H9 (cell line): ENCODE measurements at regions not wholly inside any gene's neighbourhood (a gene's known extent, or its start where the extent isn't known, plus 50 kb on each side); places are given as distances from the start of the nearest gene placed in this dataset.

Experiments used
- DNase-seq: peaks from one replicate; pipeline ENCODE4 v3.0.0-alpha.2; 2017
- H2AFZ ChIP-seq: one replicate; pipeline ENCODE4 v1.6.1; 2013; ENCODE audit warnings: mild to moderate bottlenecking, low read length, control low read depth, moderate library complexity
- H2AK5ac ChIP-seq: 2 replicates; pipeline ENCODE4 v1.6.1; 2013; ENCODE audit warnings: low read length, control low read depth, mixed read lengths; ENCODE audit not compliant: insufficient read length
- H2BK120ac ChIP-seq: one replicate; pipeline ENCODE4 v1.6.1; 2013; ENCODE audit warnings: low read depth, mild to moderate bottlenecking, low read length, control low read depth, inconsistent platforms; ENCODE audit not compliant: poor library complexity, severe bottlenecking
- H2BK12ac ChIP-seq: 2 replicates; pipeline ENCODE4 v1.6.1; 2013; ENCODE audit warnings: low read length, control low read depth, mixed read lengths, low read depth; ENCODE audit not compliant: insufficient read length
- H2BK15ac ChIP-seq: 2 replicates; pipeline ENCODE4 v1.6.1; 2013; ENCODE audit warnings: low read depth, low read length, control low read depth
- H2BK20ac ChIP-seq: one replicate; pipeline ENCODE4 v1.6.1; 2013; ENCODE audit warnings: low read depth, mild to moderate bottlenecking, low read length, control low read depth, inconsistent platforms; ENCODE audit not compliant: poor library complexity, severe bottlenecking
- H2BK5ac ChIP-seq: 2 replicates; pipeline ENCODE4 v1.6.1; 2013; ENCODE audit warnings: low read length, control low read depth, mixed read lengths; ENCODE audit not compliant: insufficient read length
- H3K14ac ChIP-seq: 2 replicates; pipeline ENCODE4 v1.6.1; 2013; ENCODE audit warnings: low read length, control low read depth; ENCODE audit not compliant: insufficient read depth
- H3K18ac ChIP-seq: 2 replicates; pipeline ENCODE4 v1.6.1; 2013; ENCODE audit warnings: low read depth, mild to moderate bottlenecking, mixed read lengths, low read length, control low read depth; ENCODE audit not compliant: insufficient read length
- H3K23ac ChIP-seq: 2 replicates; pipeline ENCODE4 v1.6.1; 2013; ENCODE audit warnings: low read length, control low read depth, mixed read lengths, low read depth; ENCODE audit not compliant: insufficient read length
- H3K23me2 ChIP-seq: 2 replicates; pipeline ENCODE4 v1.6.1; 2013; ENCODE audit warnings: low read depth, mild to moderate bottlenecking, mixed read lengths, low read length, control low read depth; ENCODE audit not compliant: insufficient read length, poor library complexity, severe bottlenecking
- H3K27ac ChIP-seq: 2 replicates; pipeline ENCODE4 v1.5.1; 2013; ENCODE audit warnings: low read length, control low read depth, mixed read lengths, low read depth; ENCODE audit not compliant: insufficient read length
- H3K27me3 ChIP-seq: 2 replicates; pipeline ENCODE4 v1.6.1; 2013; ENCODE audit warnings: low read length, control low read depth, inconsistent platforms; ENCODE audit not compliant: insufficient read depth
- H3K4ac ChIP-seq: 2 replicates; pipeline ENCODE4 v1.6.1; 2013; ENCODE audit warnings: low read depth, mild to moderate bottlenecking, control low read depth, inconsistent platforms, low read length, moderate library complexity
- H3K4me1 ChIP-seq: 2 replicates; pipeline ENCODE4 v1.6.1; 2013; ENCODE audit warnings: low read length, control low read depth, inconsistent platforms; ENCODE audit not compliant: insufficient read depth
- H3K4me2 ChIP-seq: 2 replicates; pipeline ENCODE4 v1.6.1; 2013; ENCODE audit warnings: low read length, control low read depth, mixed read lengths; ENCODE audit not compliant: insufficient read length, insufficient read depth
- H3K56ac ChIP-seq: 2 replicates; pipeline ENCODE4 v1.6.1; 2013; ENCODE audit warnings: low read depth, mild to moderate bottlenecking, mixed read lengths, low read length, control low read depth; ENCODE audit not compliant: insufficient read length
- H3K79me1 ChIP-seq: 2 replicates; pipeline ENCODE4 v1.6.1; 2013; ENCODE audit warnings: low read depth, mild to moderate bottlenecking, moderate library complexity, low read length, control low read depth, inconsistent platforms; ENCODE audit not compliant: insufficient read depth, poor library complexity, severe bottlenecking
- H3K79me2 ChIP-seq: 2 replicates; pipeline ENCODE4 v1.6.1; 2013; ENCODE audit warnings: low read length, control low read depth, inconsistent platforms; ENCODE audit not compliant: insufficient read depth
- H3K9ac ChIP-seq: 2 replicates; pipeline ENCODE4 v1.6.1; 2013; ENCODE audit warnings: low read length, control low read depth, mixed read lengths; ENCODE audit not compliant: insufficient read length; ENCODE audit errors: extremely low read depth
- H3K9me3 ChIP-seq: one replicate; pipeline ENCODE4 v1.6.1; 2013; ENCODE audit warnings: low read depth, low read length, inconsistent platforms; ENCODE audit not compliant: control insufficient read depth
- H3T11ph ChIP-seq: one replicate; pipeline ENCODE4 v1.6.1; 2013; ENCODE audit warnings: mild to moderate bottlenecking, low read length, control low read depth, inconsistent platforms
- H4K20me1 ChIP-seq: one replicate; pipeline ENCODE4 v1.6.1; 2013; ENCODE audit not compliant: control insufficient read depth, insufficient read length, insufficient read depth
- H4K5ac ChIP-seq: 2 replicates; pipeline ENCODE4 v1.6.1; 2013; ENCODE audit warnings: low read depth, mild to moderate bottlenecking, mixed read lengths, low read length, control low read depth; ENCODE audit not compliant: insufficient read length
- H4K8ac ChIP-seq: replicated peaks from 2 replicates; pipeline ENCODE4 v1.6.1; 2013; ENCODE audit warnings: low read length, control low read depth, mixed read lengths, low read depth; ENCODE audit not compliant: insufficient read length
- H4K91ac ChIP-seq: 2 replicates; pipeline ENCODE4 v1.6.1; 2013; ENCODE audit warnings: low read depth, mild to moderate bottlenecking, moderate library complexity, mixed read lengths, low read length, control low read depth; ENCODE audit not compliant: insufficient read length
- H3K27ac Mint-ChIP-seq, 3 experiments: 2 replicates in 2 of 3; 3 replicates in 1 of 3; pipeline ENCODE4 v1.8.0; 2020 to 2021; ENCODE audit warnings: mixed read lengths in 3 of 3, mild to moderate bottlenecking in 1 of 3, moderate library complexity in 1 of 3
- H3K27me3 Mint-ChIP-seq: 2 replicates; pipeline ENCODE4 v1.8.0; 2021; ENCODE audit warnings: low read depth, mild to moderate bottlenecking, moderate library complexity, mixed read lengths
- H3K36me3 Mint-ChIP-seq, 3 experiments: 2 replicates in 2 of 3; 3 replicates in 1 of 3; pipeline ENCODE4 v1.8.0; 2020 to 2021; ENCODE audit warnings: low read depth in 3 of 3, mixed read lengths in 3 of 3; ENCODE audit not compliant: insufficient read depth in 1 of 3
- H3K4me1 Mint-ChIP-seq, 2 experiments: 2 replicates each; pipeline ENCODE4 v1.8.0; 2020; ENCODE audit warnings: mixed read lengths in 2 of 2
- H3K4me3 Mint-ChIP-seq, 2 experiments: 2 replicates in 1 of 2; 3 replicates in 1 of 2; pipeline ENCODE4 v1.8.0; 2020 to 2021; ENCODE audit warnings: mild to moderate bottlenecking in 2 of 2, mixed read lengths in 2 of 2, moderate library complexity in 1 of 2
- H3K9me3 Mint-ChIP-seq, 2 experiments: 2 replicates in 1 of 2; 3 replicates in 1 of 2; pipeline ENCODE4 v1.8.0; 2020; ENCODE audit warnings: mild to moderate bottlenecking in 2 of 2, mixed read lengths in 2 of 2, moderate library complexity in 1 of 2
- WGBS: extraction: QIAGEN DNeasy Blood & Tissue Kit; methylation state at CpG from one replicate; pipeline ENCODE4 v1.1.7; 2013; ENCODE audit warnings: missing lambda C conversion rate, low lambda C conversion rate, mixed read lengths; ENCODE audit not compliant: insufficient read length; ENCODE audit errors: extremely low coverage; 5-methylcytosine and 5-hydroxymethylcytosine counted together
- TF ChIP-seq, protein P1 (sequence below): fragments of 200-600 bp; sonication (generic); conservative IDR thresholded peaks from 3 replicates; pipeline ENCODE4 v1.8.0; 2021; ENCODE audit warnings: antibody characterized with exemption, mild to moderate bottlenecking

GRCh38 chr3:174755833-174756829 lies 103.0 kb upstream of the NAALADL2 start:
- Mint-ChIP-seq H3K27ac (no peak overlapping the region), H3K4me1 (no peaks in the 10 kb centered on the region), H3K4me3 (no peak overlapping the region), H3K36me3 (peaks cover 0 to 8% (median 1%) of the 10 kb centered on the region in 3 experiments; a peak in 2 of 7 replicates), H3K27me3 (no peaks in the 10 kb centered on the region), H3K9me3 (peaks cover 6 to 7% of the 10 kb centered on the region in 2 experiments; a peak in 3 of 5 replicates)
- TF ChIP-seq, protein P1, sequence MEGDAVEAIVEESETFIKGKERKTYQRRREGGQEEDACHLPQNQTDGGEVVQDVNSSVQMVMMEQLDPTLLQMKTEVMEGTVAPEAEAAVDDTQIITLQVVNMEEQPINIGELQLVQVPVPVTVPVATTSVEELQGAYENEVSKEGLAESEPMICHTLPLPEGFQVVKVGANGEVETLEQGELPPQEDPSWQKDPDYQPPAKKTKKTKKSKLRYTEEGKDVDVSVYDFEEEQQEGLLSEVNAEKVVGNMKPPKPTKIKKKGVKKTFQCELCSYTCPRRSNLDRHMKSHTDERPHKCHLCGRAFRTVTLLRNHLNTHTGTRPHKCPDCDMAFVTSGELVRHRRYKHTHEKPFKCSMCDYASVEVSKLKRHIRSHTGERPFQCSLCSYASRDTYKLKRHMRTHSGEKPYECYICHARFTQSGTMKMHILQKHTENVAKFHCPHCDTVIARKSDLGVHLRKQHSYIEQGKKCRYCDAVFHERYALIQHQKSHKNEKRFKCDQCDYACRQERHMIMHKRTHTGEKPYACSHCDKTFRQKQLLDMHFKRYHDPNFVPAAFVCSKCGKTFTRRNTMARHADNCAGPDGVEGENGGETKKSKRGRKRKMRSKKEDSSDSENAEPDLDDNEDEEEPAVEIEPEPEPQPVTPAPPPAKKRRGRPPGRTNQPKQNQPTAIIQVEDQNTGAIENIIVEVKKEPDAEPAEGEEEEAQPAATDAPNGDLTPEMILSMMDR: no peak
- Histone ChIP-seq H2BK12ac (no peak overlapping the region), H3K4me1 (no peaks in the 10 kb centered on the region), H2BK15ac (no peak overlapping the region), H4K91ac (no peak overlapping the region), H3K27ac (no peak overlapping the region), H4K8ac (no peak overlapping the region), H3K4me2 (no peak overlapping the region), H4K5ac (no peak overlapping the region), H3K9me3 (no peaks in the 10 kb centered on the region), H3K56ac (no peak overlapping the region), H3K23ac (no peak overlapping the region), H3K79me2 (no peaks in the 10 kb centered on the region), H3K23me2 (no peaks in the 10 kb centered on the region), H2BK120ac (no peak overlapping the region), H3K27me3 (no peaks in the 10 kb centered on the region), H2BK20ac (no peak overlapping the region), H3T11ph (no peak overlapping the region), H3K14ac (no peak overlapping the region), H2AK5ac (no peak overlapping the region), H3K4ac (no peak overlapping the region), H3K9ac (no peak overlapping the region), H3K79me1 (no peaks in the 10 kb centered on the region), H4K20me1 (no peaks in the 10 kb centered on the region), H3K18ac (no peak overlapping the region), H2BK5ac (no peak overlapping the region), H2AFZ (no peak overlapping the region)
- no CpG with 5 or more reads among the region's 6 CpGs for WGBS
- no peak for DNase-seq
